ENCODE measurements at regions not wholly inside any gene's neighbourhood (a gene's known extent, or its start where the extent isn't known, plus 50 kb on each side); places are given as distances from the start of the nearest gene placed in this dataset.

- H3K27me3 ChIP-seq (replicated peaks; ENCODE audit: insufficient read depth): no peaks in the 10 kb centered on the region
- no peaks in the 10 kb centered on the region for H3K36me3 ChIP-seq
- no peak overlapping the region for H3K4me3 ChIP-seq
- no peak for DNase-seq (ENCODE audit: low spot score)
- no peak for ATAC-seq (ENCODE audit: insufficient number of reproducible peaks, low FRiP score, low read depth)
- no peak overlapping the region for H3K27ac ChIP-seq
- TF ChIP-seq, protein P1, sequence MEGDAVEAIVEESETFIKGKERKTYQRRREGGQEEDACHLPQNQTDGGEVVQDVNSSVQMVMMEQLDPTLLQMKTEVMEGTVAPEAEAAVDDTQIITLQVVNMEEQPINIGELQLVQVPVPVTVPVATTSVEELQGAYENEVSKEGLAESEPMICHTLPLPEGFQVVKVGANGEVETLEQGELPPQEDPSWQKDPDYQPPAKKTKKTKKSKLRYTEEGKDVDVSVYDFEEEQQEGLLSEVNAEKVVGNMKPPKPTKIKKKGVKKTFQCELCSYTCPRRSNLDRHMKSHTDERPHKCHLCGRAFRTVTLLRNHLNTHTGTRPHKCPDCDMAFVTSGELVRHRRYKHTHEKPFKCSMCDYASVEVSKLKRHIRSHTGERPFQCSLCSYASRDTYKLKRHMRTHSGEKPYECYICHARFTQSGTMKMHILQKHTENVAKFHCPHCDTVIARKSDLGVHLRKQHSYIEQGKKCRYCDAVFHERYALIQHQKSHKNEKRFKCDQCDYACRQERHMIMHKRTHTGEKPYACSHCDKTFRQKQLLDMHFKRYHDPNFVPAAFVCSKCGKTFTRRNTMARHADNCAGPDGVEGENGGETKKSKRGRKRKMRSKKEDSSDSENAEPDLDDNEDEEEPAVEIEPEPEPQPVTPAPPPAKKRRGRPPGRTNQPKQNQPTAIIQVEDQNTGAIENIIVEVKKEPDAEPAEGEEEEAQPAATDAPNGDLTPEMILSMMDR (IDR thresholded peaks at IDR 0.05): no peak
- no peaks in the 10 kb centered on the region for H3K4me1 ChIP-seq (ENCODE audit: control insufficient read depth in 1 of 2, low read depth in 2 of 2)
- no peaks in the 10 kb centered on the region for H3K9me3 ChIP-seq
These were observed 315.9 kb downstream of the GPD2 start for GRCh38 chr2:156752042-156752441.

DNA sequence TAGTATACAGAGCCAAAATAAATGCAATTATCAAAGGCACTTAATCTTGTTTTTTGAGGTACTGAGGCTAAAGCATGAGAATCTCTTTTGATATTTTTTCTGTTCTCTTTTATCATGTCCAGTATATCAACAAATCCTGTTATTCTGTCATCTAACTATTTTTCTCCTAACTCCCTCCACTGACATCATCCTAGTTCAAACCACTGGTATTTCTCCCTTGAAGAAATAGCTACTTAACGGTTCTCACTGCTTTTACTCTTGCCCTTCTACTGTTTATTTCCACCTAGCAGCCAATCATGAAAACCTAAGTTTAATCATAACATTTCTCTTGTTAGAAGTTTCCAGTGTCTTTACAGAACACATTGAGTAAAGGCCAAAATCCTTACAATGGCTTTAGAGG lies 317.6 kb downstream of the GPD2 start:
- H3K4me1 ChIP-seq (ENCODE audit: control insufficient read depth in 1 of 2, low read depth in 2 of 2): no peaks in the 10 kb centered on the region
- H3K4me3 ChIP-seq: no peak overlapping the region
- no peaks in the 10 kb centered on the region for H3K27me3 ChIP-seq (replicated peaks; ENCODE audit: insufficient read depth)
- H3K9me3 ChIP-seq: no peaks in the 10 kb centered on the region
- TF ChIP-seq, protein P1 (IDR thresholded peaks at IDR 0.05): no peak
- DNase-seq (ENCODE audit: low spot score): no peak
- H3K36me3 ChIP-seq: no peaks in the 10 kb centered on the region
- ATAC-seq (ENCODE audit: insufficient number of reproducible peaks, low FRiP score, low read depth): no peak
- no peak overlapping the region for H3K27ac ChIP-seq

DNA sequence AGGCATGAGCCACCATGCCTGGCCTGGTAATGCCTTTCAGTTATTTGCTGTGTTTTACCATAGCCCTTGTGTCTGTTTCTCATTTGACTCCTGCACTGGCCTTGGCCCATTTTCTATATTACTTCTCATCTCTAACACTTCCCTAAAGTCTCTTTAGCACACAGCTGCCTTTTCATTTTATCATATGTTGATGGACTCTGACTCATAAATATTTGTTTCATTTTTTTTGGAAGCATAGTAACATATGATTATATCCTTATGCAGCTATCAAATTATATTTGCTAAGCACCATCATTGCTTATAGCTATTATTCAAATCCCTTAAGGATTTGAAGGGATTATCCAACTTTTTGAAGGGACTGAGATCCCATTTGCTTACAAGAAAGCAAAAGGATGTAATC lies 320.3 kb downstream of the GPD2 start:
- H3K9me3 ChIP-seq: no peaks in the 10 kb centered on the region
- no peaks in the 10 kb centered on the region for H3K27me3 ChIP-seq (replicated peaks; ENCODE audit: insufficient read depth)
- no peaks in the 10 kb centered on the region for H3K36me3 ChIP-seq
- H3K4me1 ChIP-seq (ENCODE audit: control insufficient read depth in 1 of 2, low read depth in 2 of 2): no peaks in the 10 kb centered on the region
- H3K4me3 ChIP-seq: no peak overlapping the region
- DNase-seq (ENCODE audit: low spot score) (no peak), ATAC-seq (ENCODE audit: insufficient number of reproducible peaks, low FRiP score, low read depth) (no peak)
- no peak overlapping the region for H3K27ac ChIP-seq
- TF ChIP-seq, protein P1 (IDR thresholded peaks at IDR 0.05): no peak

GRCh38 chr2:156763174-156763573 lies 327.0 kb downstream of the GPD2 start:
- Histone ChIP-seq H3K36me3 (no peaks in the 10 kb centered on the region), H3K27me3 (replicated peaks; ENCODE audit: insufficient read depth) (no peaks in the 10 kb centered on the region), H3K4me3 (no peak overlapping the region), H3K4me1 (ENCODE audit: control insufficient read depth in 1 of 2, low read depth in 2 of 2) (no peaks in the 10 kb centered on the region), H3K27ac (no peak overlapping the region), H3K9me3 (no peaks in the 10 kb centered on the region)
- no peak for DNase-seq (ENCODE audit: low spot score)
- ATAC-seq (ENCODE audit: insufficient number of reproducible peaks, low FRiP score, low read depth): no peak
- TF ChIP-seq, protein P1 (IDR thresholded peaks at IDR 0.05): no peak

- no peak for DNase-seq (ENCODE audit: low spot score)
- Histone ChIP-seq H3K4me3 (no peak overlapping the region), H3K4me1 (ENCODE audit: control insufficient read depth in 1 of 2, low read depth in 2 of 2) (no peaks in the 10 kb centered on the region), H3K27me3 (replicated peaks; ENCODE audit: insufficient read depth) (no peaks in the 10 kb centered on the region), H3K27ac (no peak overlapping the region), H3K36me3 (no peaks in the 10 kb centered on the region), H3K9me3 (no peaks in the 10 kb centered on the region)
- ATAC-seq (ENCODE audit: insufficient number of reproducible peaks, low FRiP score, low read depth): no peak
- TF ChIP-seq, protein P1 (IDR thresholded peaks at IDR 0.05): no peak
These were observed 328.9 kb downstream of the GPD2 start for GRCh38 chr2:156765043-156765442.

Data from thoracic aorta (tissue), 2 donors.